A549 (cell line): ENCODE measurements at regions not wholly inside any gene's neighbourhood (a gene's known extent, or its start where the extent isn't known, plus 50 kb on each side); places are given as distances from the start of the nearest gene placed in this dataset.

Source experiments
- ATAC-seq, 2 experiments: fragments of 200-7000 bp in 1 of 2; fragments of >200 bp in 1 of 2; cut with Nextera tagmentation in 1 of 2; cut with Tn5 transposase in 1 of 2; 3 replicates each; pipeline versions ENCODE4 v1.8.0 to v1.9.1; 2018 to 2020; ENCODE audit warnings: mild to moderate bottlenecking in 1 of 2, moderate library complexity in 1 of 2
- CTCF ChIA-PET: fragments of 300-600 bp; sonication (Branson Sonifier 250); formaldehyde crosslinking; extraction: SDS; loops from one replicate; lab custom pipeline; 2021; ENCODE audit warnings: antibody characterized with exemption, inconsistent platforms; lab: Yijun Ruan, JAX
- POLR2A ChIA-PET: fragments of 350-600 bp; formaldehyde crosslinking; extraction: SDS; loops from one replicate; lab custom pipeline; 2021; ENCODE audit warnings: antibody characterized with exemption, inconsistent platforms; lab: Yijun Ruan, JAX
- DNase-seq, 2 experiments: peaks; one replicate each; pipeline versions ENCODE4 v3.0.0 to v3.0.0-alpha.2; 2011 to 2016; ENCODE audit warnings: low read depth in 1 of 2, low spot score in 1 of 2
- FAIRE-seq: peaks from 2 replicates; lab custom pipeline; 2011; peaks lifted over from hg19 to GRCh38; lab: Jason Lieb, UNC
- H3K27ac ChIP-seq, 2 experiments: fragments of >200 bp; sonication (Bioruptor Twin); formaldehyde crosslinking; 3 replicates each; pipeline ENCODE4 v1.5.1; 2016 to 2017
- H3K4me1 ChIP-seq: fragments of >200 bp; sonication (Bioruptor Twin); formaldehyde crosslinking; 3 replicates; pipeline ENCODE4 v1.6.1; 2016
- H3K4me2 ChIP-seq: fragments of >200 bp; sonication (Bioruptor Twin); formaldehyde crosslinking; 3 replicates; pipeline ENCODE4 v1.6.1; 2016
- H3K4me3 ChIP-seq: fragments of >200 bp; sonication (Bioruptor Twin); formaldehyde crosslinking; 3 replicates; pipeline ENCODE4 v1.5.1; 2016
- H3K9me3 ChIP-seq: fragments of >200 bp; sonication (Bioruptor Twin); formaldehyde crosslinking; 3 replicates; pipeline ENCODE4 v1.6.1; 2016
- CBX8 ChIP-seq: fragments of 200-600 bp; sonication (generic); IDR thresholded peaks from 2 replicates; pipeline ENCODE4 v1.6.1; 2016
- EHF ChIP-seq: fragments of 250-450 bp; sonication (Bioruptor Pico); IDR thresholded peaks from 2 replicates; pipeline ENCODE4 v1.5.0; 2020; ENCODE audit warnings: mild to moderate bottlenecking
- EHMT2 ChIP-seq: fragments of 200-600 bp; sonication (generic); IDR thresholded peaks from 2 replicates; pipeline ENCODE4 v1.6.1; 2016; ENCODE audit warnings: antibody characterized with exemption, low read depth, mild to moderate bottlenecking, moderate library complexity
- EP300 ChIP-seq, 2 experiments: fragments of >200 bp; sonication (Bioruptor Twin); formaldehyde crosslinking; IDR thresholded peaks; 2 replicates in 1 of 2; 3 replicates in 1 of 2; pipeline ENCODE4 v1.6.1; 2016 to 2017
- ESRRA ChIP-seq: fragments of 150-350 bp; IDR thresholded peaks from 2 replicates; pipeline ENCODE4 v1.6.1; 2014; ENCODE audit warnings: mild to moderate bottlenecking, low read length, borderline replicate concordance
- FOXS1 ChIP-seq: fragments of 250-450 bp; sonication (Bioruptor Pico); IDR thresholded peaks from 2 replicates; pipeline ENCODE4 v1.5.0; 2020; ENCODE audit warnings: mild to moderate bottlenecking, moderate library complexity
- GATA3 ChIP-seq: IDR thresholded peaks from 2 replicates; pipeline ENCODE4 v1.6.1; 2012; ENCODE audit warnings: borderline replicate concordance
- HDAC2 ChIP-seq: fragments of 200-600 bp; sonication (generic); IDR thresholded peaks from 2 replicates; pipeline ENCODE4 v1.6.1; 2016
- HEYL ChIP-seq: fragments of 250-450 bp; sonication (Bioruptor Pico); IDR thresholded peaks from 2 replicates; pipeline ENCODE4 v1.8.0; 2021; ENCODE audit warnings: mild to moderate bottlenecking, moderate library complexity
- HMGXB4 ChIP-seq: fragments of 250-450 bp; sonication (Bioruptor Pico); IDR thresholded peaks from 2 replicates; pipeline ENCODE4 v1.5.0; 2021; ENCODE audit warnings: mild to moderate bottlenecking, moderate library complexity, borderline replicate concordance
- HOXB13 ChIP-seq: fragments of 250-450 bp; sonication (Bioruptor Pico); IDR thresholded peaks from 2 replicates; pipeline ENCODE4 v1.5.0; 2020; ENCODE audit warnings: low read depth, mild to moderate bottlenecking, moderate library complexity
- MYC ChIP-seq: IDR thresholded peaks from 2 replicates; pipeline ENCODE4 v1.6.1; 2012; ENCODE audit warnings: mild to moderate bottlenecking, inconsistent platforms, low read length, improper control_type of control experiment, borderline replicate concordance
- NPAS2 ChIP-seq: fragments of 250-450 bp; sonication (Bioruptor Pico); IDR thresholded peaks from 2 replicates; pipeline ENCODE4 v1.8.0; 2022; ENCODE audit warnings: mild to moderate bottlenecking, moderate library complexity, borderline replicate concordance
- POLR2A ChIP-seq: IDR thresholded peaks from 2 replicates; pipeline ENCODE4 v1.6.1; 2012; ENCODE audit warnings: mild to moderate bottlenecking, low read length
- RFX5 ChIP-seq: fragments of 450-650 bp; IDR thresholded peaks from 2 replicates; pipeline ENCODE4 v1.7.1; 2014; ENCODE audit warnings: antibody characterized with exemption, mild to moderate bottlenecking, moderate library complexity
- RNF2 ChIP-seq: fragments of 200-600 bp; sonication (generic); IDR thresholded peaks from 2 replicates; pipeline ENCODE4 v1.6.1; 2016; ENCODE audit warnings: low read depth, mild to moderate bottlenecking, antibody characterized with exemption, moderate library complexity, borderline replicate concordance
- TP53 ChIP-seq: fragments of 250-450 bp; sonication (Bioruptor Pico); IDR thresholded peaks from 2 replicates; pipeline ENCODE4 v1.5.0; 2021; ENCODE audit warnings: mild to moderate bottlenecking, moderate library complexity
- ZC3H11A ChIP-seq: fragments of 450-650 bp; IDR thresholded peaks from 2 replicates; pipeline ENCODE4 v1.6.1; 2014; ENCODE audit warnings: antibody characterized with exemption, mild to moderate bottlenecking
- ZNF302 ChIP-seq: fragments of 250-450 bp; sonication (Bioruptor Pico); IDR thresholded peaks from 2 replicates; pipeline ENCODE4 v1.9.0; 2021; ENCODE audit warnings: inconsistent platforms, mild to moderate bottlenecking, moderate library complexity
- WGBS: methylation state at CpG from one replicate; pipeline ENCODE4 v1.1.6; 2017; ENCODE audit errors: missing lambda C conversion rate; 5-methylcytosine and 5-hydroxymethylcytosine counted together
- TF ChIP-seq, protein P1 (sequence below): IDR thresholded peaks from 2 replicates; pipeline ENCODE4 v1.6.1; 2012; ENCODE audit warnings: low read depth, borderline replicate concordance
- TF ChIP-seq, protein P2 (sequence below): IDR thresholded peaks from 2 replicates; pipeline ENCODE4 v1.6.1; 2012
- TF ChIP-seq, protein P3 (sequence below): fragments of 450-650 bp; IDR thresholded peaks from 2 replicates; pipeline ENCODE4 v1.6.1; 2014; ENCODE audit warnings: antibody characterized with exemption
- TF ChIP-seq, protein P4 (sequence below): fragments of >200 bp; sonication (Bioruptor Twin); formaldehyde crosslinking; IDR thresholded peaks from 3 replicates; pipeline ENCODE4 v1.6.1; 2016

GRCh38 chr1:115142616-115143015 is 53.3 kb upstream of the TSPAN2 start:
- TF ChIP-seq RFX5 (no peak), TP53 (no peak), MYC (no peak), POLR2A (no peak), ZC3H11A (no peak), GATA3 (no peak), HOXB13 (no peak)
- TF ChIP-seq, all 56 proteins: peak for 0
- DNase-seq (no peak), FAIRE-seq (no peak), ATAC-seq (no peak)
- ChIA-PET POLR2A (interaction anchor here (0.9 kb wide), 1 partner anchor 37 kb away, joined by 3 read pairs; no protein-coding TSS in a partner anchor), CTCF (interaction anchor here (0.6 to 9.9 kb wide), 4 partner anchors 15 to 452 kb away, joined by 3 to 171 read pairs (median 50); no protein-coding TSS in a partner anchor)
- peaks cover 5% of the 10 kb centered on the region; the same call in 2 of the 3 replicates for H3K4me1 ChIP-seq
- no peak overlapping the region for H3K4me3 ChIP-seq
- no peaks in the 10 kb centered on the region for H3K9me3 ChIP-seq
- no peak overlapping the region for H3K4me2 ChIP-seq
- no peak overlapping the region; a peak in 1 of 6 replicates for H3K27ac ChIP-seq
- 72% methylated on average over 3 of the region's 3 CpGs for WGBS

- POLR2A ChIA-PET = no interaction called here
- ATAC-seq (no peak), DNase-seq (no peak), FAIRE-seq (no peak)
- Histone ChIP-seq H3K27ac (no peak overlapping the region), H3K4me1 (peaks cover 12% of the 10 kb centered on the region), H3K9me3 (no peaks in the 10 kb centered on the region), H3K4me2 (no peak overlapping the region), H3K4me3 (no peak overlapping the region)
- no peak for TF ChIP-seq MYC
- no peak for TF ChIP-seq HMGXB4 (CRISPR knock-in tag)
- TF ChIP-seq EHF (CRISPR knock-in tag) = no peak
- CTCF ChIA-PET = interaction anchor here (1.1 to 9.9 kb wide), 5 partner anchors 40 to 454 kb away, joined by 3 to 171 read pairs (median 19); partner anchors contain the start of gene NGF
Measured at GRCh38 chr1:115141145-115141454, 51.8 kb upstream of the TSPAN2 start.

GRCh38 chr1:115140442-115141144 is 51.3 kb upstream of the TSPAN2 start:
- Histone ChIP-seq H3K4me1 (peaks cover 17% of the 10 kb centered on the region), H3K4me3 (no peak overlapping the region), H3K4me2 (no peak overlapping the region), H3K9me3 (no peaks in the 10 kb centered on the region), H3K27ac (no peak overlapping the region)
- POLR2A ChIA-PET = no interaction called here
- ATAC-seq = no peak
- WGBS = 69% methylated on average over 2 of the region's 2 CpGs
- CTCF ChIA-PET = interaction anchor here (1.1 to 9.9 kb wide), 7 partner anchors 13 to 454 kb away, joined by 3 to 171 read pairs (median 10); partner anchors contain the start of gene NGF
- no peak for FAIRE-seq
- no peak for DNase-seq
- TF ChIP-seq MYC (no peak), FOXS1 (CRISPR knock-in tag) (no peak), NPAS2 (CRISPR knock-in tag) (no peak), HDAC2 (no peak), ESRRA (no peak), EP300 (IDR thresholded peaks at IDR 0.05) (no peak), EHMT2 (no peak), CBX8 (no peak), HEYL (no peak), RNF2 (no peak), TP53 (no peak), ZNF302 (CRISPR knock-in tag) (no peak)
- TF ChIP-seq, protein P1, sequence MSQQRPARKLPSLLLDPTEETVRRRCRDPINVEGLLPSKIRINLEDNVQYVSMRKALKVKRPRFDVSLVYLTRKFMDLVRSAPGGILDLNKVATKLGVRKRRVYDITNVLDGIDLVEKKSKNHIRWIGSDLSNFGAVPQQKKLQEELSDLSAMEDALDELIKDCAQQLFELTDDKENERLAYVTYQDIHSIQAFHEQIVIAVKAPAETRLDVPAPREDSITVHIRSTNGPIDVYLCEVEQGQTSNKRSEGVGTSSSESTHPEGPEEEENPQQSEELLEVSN = no peak
- TF ChIP-seq, protein P2, sequence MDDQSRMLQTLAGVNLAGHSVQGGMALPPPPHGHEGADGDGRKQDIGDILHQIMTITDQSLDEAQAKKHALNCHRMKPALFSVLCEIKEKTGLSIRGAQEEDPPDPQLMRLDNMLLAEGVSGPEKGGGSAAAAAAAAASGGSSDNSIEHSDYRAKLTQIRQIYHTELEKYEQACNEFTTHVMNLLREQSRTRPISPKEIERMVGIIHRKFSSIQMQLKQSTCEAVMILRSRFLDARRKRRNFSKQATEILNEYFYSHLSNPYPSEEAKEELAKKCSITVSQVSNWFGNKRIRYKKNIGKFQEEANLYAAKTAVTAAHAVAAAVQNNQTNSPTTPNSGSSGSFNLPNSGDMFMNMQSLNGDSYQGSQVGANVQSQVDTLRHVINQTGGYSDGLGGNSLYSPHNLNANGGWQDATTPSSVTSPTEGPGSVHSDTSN = no peak
- TF ChIP-seq, protein P3, sequence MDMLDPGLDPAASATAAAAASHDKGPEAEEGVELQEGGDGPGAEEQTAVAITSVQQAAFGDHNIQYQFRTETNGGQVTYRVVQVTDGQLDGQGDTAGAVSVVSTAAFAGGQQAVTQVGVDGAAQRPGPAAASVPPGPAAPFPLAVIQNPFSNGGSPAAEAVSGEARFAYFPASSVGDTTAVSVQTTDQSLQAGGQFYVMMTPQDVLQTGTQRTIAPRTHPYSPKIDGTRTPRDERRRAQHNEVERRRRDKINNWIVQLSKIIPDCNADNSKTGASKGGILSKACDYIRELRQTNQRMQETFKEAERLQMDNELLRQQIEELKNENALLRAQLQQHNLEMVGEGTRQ = no peak
- TF ChIP-seq, protein P4, sequence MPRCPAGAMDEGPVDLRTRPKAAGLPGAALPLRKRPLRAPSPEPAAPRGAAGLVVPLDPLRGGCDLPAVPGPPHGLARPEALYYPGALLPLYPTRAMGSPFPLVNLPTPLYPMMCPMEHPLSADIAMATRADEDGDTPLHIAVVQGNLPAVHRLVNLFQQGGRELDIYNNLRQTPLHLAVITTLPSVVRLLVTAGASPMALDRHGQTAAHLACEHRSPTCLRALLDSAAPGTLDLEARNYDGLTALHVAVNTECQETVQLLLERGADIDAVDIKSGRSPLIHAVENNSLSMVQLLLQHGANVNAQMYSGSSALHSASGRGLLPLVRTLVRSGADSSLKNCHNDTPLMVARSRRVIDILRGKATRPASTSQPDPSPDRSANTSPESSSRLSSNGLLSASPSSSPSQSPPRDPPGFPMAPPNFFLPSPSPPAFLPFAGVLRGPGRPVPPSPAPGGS = no peak
- TF ChIP-seq, all 56 proteins: peak for 0
